MCF 10A (cell line): ENCODE measurements at regions not wholly inside any gene's neighbourhood (a gene's known extent, or its start where the extent isn't known, plus 50 kb on each side); places are given as distances from the start of the nearest gene placed in this dataset.

ENCODE experiments used
- BruUV-seq: library from RNA; stranded (reverse); fragments of 400-500 nt; replicated peaks from 2 replicates; lab custom pipeline; 2021; lab: Mats Ljungman, UMichigan
- CTCF ChIA-PET: fragments of 300-600 bp; sonication (Branson Sonifier 250); formaldehyde crosslinking; extraction: SDS; loops from one replicate; lab custom pipeline; 2021; ENCODE audit warnings: antibody characterized with exemption, inconsistent platforms; lab: Yijun Ruan, JAX
- POLR2A ChIA-PET: fragments of 300-600, 350-650 bp; sonication (Branson Sonifier 250); formaldehyde crosslinking; extraction: SDS; loops from one replicate; lab custom pipeline; 2020; ENCODE audit warnings: antibody characterized with exemption, inconsistent platforms; lab: Yijun Ruan, JAX
- DNase-seq: peaks from one replicate; pipeline ENCODE4 v3.0.0-alpha.2; 2018; ENCODE audit not compliant: unreplicated experiment
- H3K27ac Mint-ChIP-seq: one replicate; pipeline ENCODE4 v1.8.0; 2022; ENCODE audit warnings: mild to moderate bottlenecking, low read depth, mixed read lengths; ENCODE audit not compliant: unreplicated experiment
- H3K27me3 Mint-ChIP-seq: one replicate; pipeline ENCODE4 v1.8.0; 2022; ENCODE audit warnings: mixed read lengths; ENCODE audit not compliant: insufficient read depth, unreplicated experiment
- H3K36me3 Mint-ChIP-seq: one replicate; pipeline ENCODE4 v1.8.0; 2022; ENCODE audit warnings: mild to moderate bottlenecking, moderate library complexity, mixed read lengths; ENCODE audit not compliant: insufficient read depth, unreplicated experiment
- H3K4me1 Mint-ChIP-seq: one replicate; pipeline ENCODE4 v1.8.0; 2022; ENCODE audit warnings: mixed read lengths; ENCODE audit not compliant: insufficient read depth, unreplicated experiment
- H3K4me3 Mint-ChIP-seq: one replicate; pipeline ENCODE4 v1.8.0; 2022; ENCODE audit warnings: mild to moderate bottlenecking, moderate library complexity, mixed read lengths; ENCODE audit not compliant: unreplicated experiment
- H3K9me3 Mint-ChIP-seq: one replicate; pipeline ENCODE4 v1.8.0; 2022; ENCODE audit warnings: mixed read lengths; ENCODE audit not compliant: unreplicated experiment
- CTCF ChIP-seq: fragments of 200-600 bp; IDR thresholded peaks from one replicate; pipeline ENCODE4 v1.8.0; 2022; ENCODE audit warnings: antibody characterized with exemption, mild to moderate bottlenecking; ENCODE audit not compliant: unreplicated experiment
- intact Hi-C: fragments of 100-400 bp; cut with micrococcal nuclease; formaldehyde crosslinking; loops from 2 replicates; pipeline ENCODE4 v1.14.1; 2022

GRCh38 chr21:36207577-36208320 lies 51.1 kb downstream of the DOP1B start:
- DNase-seq = no peak
- ChIA-PET CTCF (interaction anchor here (0.7 to 1.6 kb wide), 2 partner anchors 54 to 1518 kb away, joined by 3 to 9 read pairs; no protein-coding TSS in a partner anchor), POLR2A (no interaction called here)
- no peaks in the 10 kb centered on the region for H3K9me3 Mint-ChIP-seq
- no peak for TF ChIP-seq CTCF
- H3K4me1 Mint-ChIP-seq = peaks cover 31% of the 10 kb centered on the region
- no peaks in the 10 kb centered on the region for H3K27me3 Mint-ChIP-seq
- no peak overlapping the region for H3K27ac Mint-ChIP-seq
- intact Hi-C loops = no loop called here
- H3K36me3 Mint-ChIP-seq = peaks cover 6% of the 10 kb centered on the region
- BruUV-seq = no TSS peak
- no peak overlapping the region for H3K4me3 Mint-ChIP-seq

GRCh38 chr21:36208326-36209013 lies 51.8 kb downstream of the DOP1B start:
- Mint-ChIP-seq H3K27me3 (no peaks in the 10 kb centered on the region), H3K4me1 (peaks cover 24% of the 10 kb centered on the region), H3K27ac (no peak overlapping the region), H3K4me3 (no peak overlapping the region), H3K9me3 (no peaks in the 10 kb centered on the region), H3K36me3 (peaks cover 6% of the 10 kb centered on the region)
- ChIA-PET CTCF (interaction anchor here (0.9 to 4.0 kb wide), 9 partner anchors 21 to 125 kb away, joined by 3 to 108 read pairs (median 10); no protein-coding TSS in a partner anchor), POLR2A (interaction anchor here (0.9 to 2.1 kb wide), 4 partner anchors 52 to 128 kb away, joined by 4 to 21 read pairs (median 16); partner anchors contain the start of genes DOP1B and MORC3)
- intact Hi-C loops = loop anchor here (1.0 kb wide), 2 partner anchors 55 to 112 kb away; partner anchors contain the start of gene MORC3
- no peak for DNase-seq
- no peak for TF ChIP-seq CTCF
- no TSS peak for BruUV-seq

GRCh38 chr21:36209626-36210171 lies 53.1 kb downstream of the DOP1B start:
- peak overlapping the region; percentile 61 for H3K4me3 Mint-ChIP-seq

More at GRCh38 chr21:36209626-36210171, 53.1 kb downstream of the DOP1B start:
- peaks cover 16% of the 10 kb centered on the region for H3K4me1 Mint-ChIP-seq
- DNase-seq = peak; percentile 86
- POLR2A ChIA-PET = interaction anchor here (0.7 to 2.1 kb wide), 19 partner anchors 14 to 577 kb away, joined by 3 to 21 read pairs (median 4); partner anchors contain the start of genes DOP1B and MORC3
- peak; percentile 50 for TF ChIP-seq CTCF
- H3K27me3 Mint-ChIP-seq = no peaks in the 10 kb centered on the region
- H3K9me3 Mint-ChIP-seq = no peaks in the 10 kb centered on the region
- peak overlapping the region; percentile 80 for H3K27ac Mint-ChIP-seq
- no TSS peak for BruUV-seq
- CTCF ChIA-PET = interaction anchor here (0.5 to 4.0 kb wide), 29 partner anchors 10 to 165 kb away, joined by 3 to 108 read pairs (median 8); partner anchors contain the start of gene CBR3
- intact Hi-C loops = loop anchor here (1.0 kb wide), 4 partner anchors 56 to 122 kb away; partner anchors contain the start of gene MORC3
- peaks cover 6% of the 10 kb centered on the region for H3K36me3 Mint-ChIP-seq
